PC-9 (cell line): ENCODE measurements at regions not wholly inside any gene's neighbourhood (a gene's known extent, or its start where the extent isn't known, plus 50 kb on each side); places are given as distances from the start of the nearest gene placed in this dataset.

ENCODE experiments used
- BruUV-seq: library from RNA; stranded (reverse); fragments of 400-500 nt; replicated peaks from 2 replicates; lab custom pipeline; 2021; lab: Mats Ljungman, UMichigan
- CTCF ChIA-PET: fragments of 300-600 bp; sonication (Branson Sonifier 250); formaldehyde crosslinking; loops from one replicate; lab custom pipeline; 2022; ENCODE audit warnings: antibody characterized with exemption; lab: Charles Lee
- POLR2A ChIA-PET: fragments of 300-600 bp; sonication (Branson Sonifier 250); formaldehyde crosslinking; loops from one replicate; lab custom pipeline; 2022; ENCODE audit warnings: antibody characterized with exemption; ENCODE audit not compliant: unreplicated experiment; lab: Charles Lee
- DNase-seq, 2 experiments: peaks; one replicate each; pipeline versions ENCODE4 v3.0.0 to v3.0.0-alpha.2; 2015 to 2022; ENCODE audit warnings: mixed read lengths in 1 of 2
- H2AFZ ChIP-seq: fragments of 200-600 bp; sonication (generic); 2 replicates; pipeline ENCODE4 v1.8.1; 2017; ENCODE audit warnings: antibody characterized with exemption
- H3F3A ChIP-seq: fragments of 200-600 bp; sonication (generic); 2 replicates; pipeline ENCODE4 v1.8.1; 2017; ENCODE audit warnings: antibody characterized with exemption, mild to moderate bottlenecking, low read depth; ENCODE audit not compliant: insufficient read depth
- H3K27ac ChIP-seq: fragments of 200-600 bp; sonication (generic); 2 replicates; pipeline ENCODE4 v1.6.1; 2016; ENCODE audit warnings: mixed run types
- H3K27me3 ChIP-seq: fragments of 200-600 bp; sonication (generic); 2 replicates; pipeline ENCODE4 v1.6.1; 2016; ENCODE audit warnings: low read depth, mixed run types; ENCODE audit not compliant: insufficient read depth
- H3K36me3 ChIP-seq: fragments of 200-600 bp; sonication (generic); 2 replicates; pipeline ENCODE4 v1.6.1; 2016; ENCODE audit warnings: low read depth, mixed run types
- H3K4me1 ChIP-seq: fragments of 200-600 bp; sonication (generic); replicated peaks from 2 replicates; pipeline ENCODE4 v1.6.1; 2016; ENCODE audit warnings: mixed run types; ENCODE audit not compliant: insufficient read depth
- H3K4me2 ChIP-seq: fragments of 200-600 bp; sonication (generic); 2 replicates; pipeline ENCODE4 v1.6.1; 2017; ENCODE audit warnings: mixed run types
- H3K4me3 ChIP-seq: fragments of 200-600 bp; sonication (generic); 2 replicates; pipeline ENCODE4 v1.6.1; 2016; ENCODE audit warnings: mixed run types
- H3K79me2 ChIP-seq: fragments of 200-600 bp; sonication (generic); 2 replicates; pipeline ENCODE4 v1.6.1; 2017; ENCODE audit warnings: low read depth, mixed run types
- H3K9me2 ChIP-seq: fragments of 200-600 bp; sonication (generic); 2 replicates; pipeline ENCODE4 v1.8.1; 2017; ENCODE audit warnings: mild to moderate bottlenecking; ENCODE audit not compliant: insufficient read depth
- H3K9me3 ChIP-seq: fragments of 200-600 bp; sonication (generic); 2 replicates; pipeline ENCODE4 v1.8.1; 2016; ENCODE audit warnings: low read depth; ENCODE audit not compliant: insufficient read depth
- H4K20me1 ChIP-seq: fragments of 200-600 bp; sonication (generic); 2 replicates; pipeline ENCODE4 v1.8.1; 2017; ENCODE audit not compliant: insufficient read depth
- CTCF ChIP-seq: fragments of 200-600 bp; sonication (generic); conservative IDR thresholded peaks from 2 replicates; pipeline ENCODE4 v1.6.1; 2017; ENCODE audit warnings: mixed run types, antibody characterized with exemption, mild to moderate bottlenecking, moderate library complexity
- EZH2 ChIP-seq: fragments of 200-600 bp; sonication (generic); IDR thresholded peaks from 2 replicates; pipeline ENCODE4 v1.8.0; 2017; ENCODE audit warnings: antibody characterized with exemption, low read depth
- intact Hi-C: fragments of 100-400 bp; cut with micrococcal nuclease; formaldehyde crosslinking; loops from one replicate; pipeline ENCODE4 v1.10.0; 2022; ENCODE audit not compliant: unreplicated experiment

- ChIA-PET POLR2A (no interaction called here), CTCF (no interaction called here)
- no peak for DNase-seq
- BruUV-seq: no TSS peak
- no peak overlapping the region for H3K27ac ChIP-seq
- no peaks in the 10 kb centered on the region for H4K20me1 ChIP-seq
- H3K4me1 ChIP-seq: no peaks in the 10 kb centered on the region
- no peaks in the 10 kb centered on the region for H3K36me3 ChIP-seq
- no peaks in the 10 kb centered on the region for H3K27me3 ChIP-seq
- no peaks in the 10 kb centered on the region for H3K9me3 ChIP-seq
- H2AFZ ChIP-seq: no peak overlapping the region
- no peaks in the 10 kb centered on the region for H3K79me2 ChIP-seq
- TF ChIP-seq CTCF: no peak
- TF ChIP-seq EZH2: no peak
- H3K4me2 ChIP-seq: no peak overlapping the region
- H3K9me2 ChIP-seq: no peaks in the 10 kb centered on the region
- H3K4me3 ChIP-seq: no peak overlapping the region
- intact Hi-C loops: no loop called here
- H3F3A ChIP-seq: no peaks in the 10 kb centered on the region
Observed at GRCh38 chr5:74977471-74977870, 74.9 kb downstream of the GCNT4 start.

GRCh38 chr5:74976651-74977050, 75.7 kb downstream of the GCNT4 start:
- Histone ChIP-seq H3K79me2 (no peaks in the 10 kb centered on the region), H3F3A (no peaks in the 10 kb centered on the region), H3K4me2 (no peak overlapping the region), H3K9me2 (no peaks in the 10 kb centered on the region), H3K9me3 (peaks cover 6% of the 10 kb centered on the region; the same call in 1 of the 2 replicates), H3K4me1 (no peaks in the 10 kb centered on the region), H3K27ac (no peak overlapping the region), H4K20me1 (no peaks in the 10 kb centered on the region), H2AFZ (no peak overlapping the region), H3K36me3 (no peaks in the 10 kb centered on the region), H3K4me3 (no peak overlapping the region), H3K27me3 (no peaks in the 10 kb centered on the region)
- intact Hi-C loops: no loop called here
- POLR2A ChIA-PET: no interaction called here
- no TSS peak for BruUV-seq
- DNase-seq: no peak
- CTCF ChIA-PET: no interaction called here
- TF ChIP-seq EZH2: no peak
- no peak for TF ChIP-seq CTCF

- TF ChIP-seq CTCF (no peak), EZH2 (no peak)
- no peaks in the 10 kb centered on the region for H3K36me3 ChIP-seq
- ChIA-PET POLR2A (no interaction called here), CTCF (no interaction called here)
- H2AFZ ChIP-seq: no peak overlapping the region
- H3K79me2 ChIP-seq: no peaks in the 10 kb centered on the region
- intact Hi-C loops: no loop called here
- H3K4me3 ChIP-seq: no peak overlapping the region
- no peaks in the 10 kb centered on the region for H3F3A ChIP-seq
- no peaks in the 10 kb centered on the region for H4K20me1 ChIP-seq
- no peaks in the 10 kb centered on the region for H3K27me3 ChIP-seq
- no peaks in the 10 kb centered on the region for H3K4me1 ChIP-seq
- no peak overlapping the region for H3K27ac ChIP-seq
- no peak overlapping the region for H3K4me2 ChIP-seq
- H3K9me3 ChIP-seq: peaks cover 7% of the 10 kb centered on the region; the same call in 1 of the 2 replicates
- H3K9me2 ChIP-seq: no peaks in the 10 kb centered on the region
- DNase-seq: no peak
- BruUV-seq: no TSS peak
Observed at GRCh38 chr5:74975582-74975981, 76.8 kb downstream of the GCNT4 start.
